GM21619 (cell line): ENCODE measurements at regions not wholly inside any gene's neighbourhood (a gene's known extent, or its start where the extent isn't known, plus 50 kb on each side); places are given as distances from the start of the nearest gene placed in this dataset.

Experiments
- ATAC-seq: cut with Tn5 transposase; IDR thresholded peaks from one replicate; pipeline ENCODE4 v1.9.1; 2021; ENCODE audit not compliant: unreplicated experiment

DNA sequence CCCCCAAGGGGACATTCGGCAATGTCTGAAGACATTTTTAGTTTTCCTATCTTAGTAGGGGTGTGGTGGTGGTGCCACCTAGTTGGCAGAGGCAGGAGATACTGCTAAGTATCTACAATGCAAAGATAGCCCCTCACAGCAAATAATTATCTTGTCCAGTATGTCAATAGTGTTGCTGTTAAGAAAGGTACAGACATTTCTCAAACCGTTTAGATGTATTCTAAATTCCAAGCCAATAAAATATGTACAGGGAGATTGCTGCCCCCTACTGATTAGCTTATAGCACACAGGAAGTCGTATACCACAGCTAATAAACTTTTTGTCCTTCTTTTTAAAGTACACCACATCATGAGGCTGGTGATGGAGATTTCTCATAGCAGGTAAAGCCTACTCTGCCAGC, 260.5 kb downstream of the TMA16 start:
- peak; percentile 81 for ATAC-seq

DNA sequence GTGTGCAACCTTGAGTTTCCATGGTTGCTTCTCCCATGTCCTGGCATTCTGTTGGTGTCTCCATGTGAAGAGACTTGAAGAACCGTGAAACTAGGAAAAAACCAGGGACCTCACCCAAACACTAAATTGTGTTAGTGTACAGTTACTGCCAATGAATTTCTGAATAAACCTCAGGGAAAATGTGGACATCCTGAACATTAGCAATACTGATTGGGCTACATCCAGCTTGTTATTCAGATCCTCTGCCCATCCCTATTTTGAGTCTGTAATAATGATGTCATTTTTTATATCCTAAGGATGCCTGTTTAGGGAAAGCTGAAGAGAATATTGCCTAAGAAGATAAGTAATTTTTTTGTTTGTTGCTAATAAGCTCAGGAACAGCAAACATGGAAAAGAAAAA, 262.7 kb downstream of the TMA16 start:
- ATAC-seq = no peak

DNA sequence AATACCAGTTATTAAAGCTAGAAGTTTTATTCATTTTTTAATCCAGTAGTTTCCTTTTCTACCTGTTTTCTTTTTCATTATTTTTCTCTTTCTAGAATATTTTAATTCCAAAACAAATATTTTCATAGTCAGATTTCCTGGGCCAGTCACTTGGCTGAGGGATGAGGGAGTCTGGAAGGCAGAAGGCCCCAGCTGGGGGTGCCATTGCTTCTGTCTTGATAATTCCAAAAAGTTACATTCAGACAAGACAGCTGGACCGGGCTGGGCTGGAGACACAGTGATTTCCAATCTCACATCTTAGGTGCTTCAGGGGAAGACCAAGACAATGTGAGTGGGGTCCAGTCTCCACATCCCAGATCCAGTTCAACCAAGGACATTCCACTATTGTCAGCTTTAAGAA, 263.5 kb downstream of the TMA16 start:
- ATAC-seq = no peak

DNA sequence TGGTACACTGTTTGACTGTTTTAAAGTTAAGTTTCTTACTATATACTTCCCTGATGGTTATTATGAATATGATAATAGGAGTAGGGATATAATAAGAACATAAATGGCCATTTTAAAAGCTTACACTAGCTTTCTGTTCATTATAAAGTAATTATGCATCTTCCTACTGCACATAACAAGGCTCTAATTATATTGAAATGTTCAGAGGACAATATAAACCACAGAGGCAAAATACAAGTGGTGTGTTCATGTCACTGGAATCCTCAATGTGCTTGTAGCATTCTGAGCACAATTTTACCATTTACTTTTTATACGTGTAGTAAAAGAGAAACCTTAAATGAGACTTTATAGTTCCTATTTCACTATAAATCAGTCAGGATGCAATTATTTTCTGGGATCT, 268.3 kb downstream of the TMA16 start:
- ATAC-seq = no peak

DNA sequence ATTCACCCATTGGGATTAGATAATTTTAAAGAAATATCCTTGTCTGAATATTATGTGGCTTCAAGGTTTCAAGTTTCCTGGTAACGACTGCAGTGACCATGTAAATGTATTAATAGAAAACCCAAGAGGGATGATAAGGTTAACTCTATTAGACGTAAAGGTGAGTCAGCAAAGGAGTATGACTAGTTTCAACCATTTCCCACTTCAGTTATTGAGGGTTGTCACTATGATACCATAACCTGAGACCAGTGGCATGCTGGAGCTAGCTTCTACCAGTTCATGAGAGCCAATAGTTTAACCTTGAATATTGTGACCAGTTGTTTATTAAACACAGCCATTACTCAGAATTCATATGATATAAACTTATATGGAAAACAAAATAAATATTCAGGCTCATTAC, 270.1 kb downstream of the TMA16 start:
- ATAC-seq = no peak

DNA sequence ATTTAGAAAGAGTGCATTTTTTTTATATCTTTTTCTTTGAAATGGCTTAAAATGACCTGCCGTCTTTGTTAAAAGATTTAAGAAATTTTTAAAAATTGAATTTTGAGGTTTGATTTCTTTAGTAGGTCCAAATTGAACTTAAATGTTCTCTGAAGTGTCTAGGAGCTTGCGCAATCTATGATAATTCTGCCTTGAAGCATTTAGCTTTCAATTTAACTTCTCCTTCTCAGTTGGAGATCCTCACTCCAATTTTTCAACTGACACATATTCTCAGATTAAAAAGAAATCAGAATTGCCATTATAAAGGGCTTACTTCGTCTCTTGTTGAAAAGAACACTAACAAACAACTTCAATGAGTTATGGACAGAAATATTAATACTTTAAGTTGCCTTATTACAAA, 273.5 kb downstream of the TMA16 start:
- no peak for ATAC-seq

DNA sequence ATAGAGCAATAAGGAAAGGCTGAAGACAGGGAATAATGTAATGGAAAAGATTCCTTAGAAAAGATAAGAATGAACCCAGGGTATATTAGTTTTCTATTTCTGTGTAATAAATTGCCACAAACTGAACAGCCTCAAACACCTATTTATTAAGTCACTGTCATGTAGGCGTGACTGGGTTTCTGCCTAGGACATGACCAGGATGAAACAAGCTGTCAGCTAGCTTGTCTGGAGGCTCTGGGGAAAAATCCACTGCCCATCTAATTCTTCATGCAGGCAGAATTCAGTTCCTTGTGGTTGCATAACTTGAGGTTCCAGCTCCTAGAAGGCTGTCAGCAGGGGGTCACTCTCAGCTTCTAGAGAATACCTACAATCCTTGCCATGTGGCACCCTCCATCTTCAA, 277.7 kb downstream of the TMA16 start:
- ATAC-seq = no peak

DNA sequence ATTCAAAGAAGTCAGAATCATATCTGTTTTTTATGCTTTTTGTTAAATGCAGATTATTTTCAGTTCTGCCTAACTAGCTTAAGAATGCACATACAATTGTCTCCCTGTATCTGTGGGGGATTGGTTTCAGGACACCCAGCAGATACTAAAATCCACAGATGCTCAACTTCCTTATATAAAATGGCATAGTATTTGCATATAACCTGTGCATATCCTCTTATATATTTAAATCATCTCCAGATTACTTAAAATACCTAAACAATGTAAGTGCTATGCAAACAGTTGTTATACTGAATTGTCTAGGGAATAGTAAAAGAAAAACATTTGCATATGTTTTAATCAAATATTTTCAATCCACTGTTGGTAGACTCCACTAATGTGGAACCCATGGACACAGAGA, 279.4 kb downstream of the TMA16 start:
- no peak for ATAC-seq

DNA sequence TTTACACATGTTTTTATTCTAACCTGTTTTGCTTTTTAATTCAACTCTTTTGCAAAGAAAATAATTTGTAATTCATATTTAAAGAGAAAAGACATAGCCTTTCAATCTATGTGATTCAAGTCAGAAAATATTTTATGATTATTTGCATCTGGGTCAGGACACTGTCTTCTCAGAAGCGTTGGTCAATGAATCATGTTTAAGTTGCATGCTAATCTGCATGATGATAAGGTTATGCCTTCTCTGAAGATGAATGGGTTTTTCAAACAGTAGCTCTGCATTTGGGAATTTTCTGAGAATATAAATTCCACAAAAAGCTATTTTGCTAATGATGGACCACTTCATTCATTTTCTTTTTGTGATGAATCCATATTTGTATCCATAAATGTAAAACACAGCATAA, 282.5 kb downstream of the TMA16 start:
- no peak for ATAC-seq

DNA sequence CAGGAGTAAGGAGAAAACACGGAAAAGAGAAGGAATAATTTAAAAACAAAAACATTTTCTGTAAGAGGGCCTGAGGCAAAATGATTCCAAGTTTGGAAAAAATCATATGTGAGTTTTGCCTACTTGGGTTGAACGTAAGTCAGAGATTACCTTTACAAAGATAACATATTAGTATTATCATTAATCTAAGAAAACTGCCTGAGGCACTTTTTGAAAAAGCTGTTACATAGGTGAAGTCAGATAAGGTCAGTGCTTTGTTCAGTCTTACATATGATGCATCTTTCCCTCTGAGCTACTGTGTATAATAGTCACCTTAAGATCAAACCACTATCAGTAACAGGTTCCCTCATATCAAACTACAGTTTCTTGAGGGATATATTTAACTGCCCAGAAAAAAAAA, 287.2 kb downstream of the TMA16 start:
- ATAC-seq = no peak

DNA sequence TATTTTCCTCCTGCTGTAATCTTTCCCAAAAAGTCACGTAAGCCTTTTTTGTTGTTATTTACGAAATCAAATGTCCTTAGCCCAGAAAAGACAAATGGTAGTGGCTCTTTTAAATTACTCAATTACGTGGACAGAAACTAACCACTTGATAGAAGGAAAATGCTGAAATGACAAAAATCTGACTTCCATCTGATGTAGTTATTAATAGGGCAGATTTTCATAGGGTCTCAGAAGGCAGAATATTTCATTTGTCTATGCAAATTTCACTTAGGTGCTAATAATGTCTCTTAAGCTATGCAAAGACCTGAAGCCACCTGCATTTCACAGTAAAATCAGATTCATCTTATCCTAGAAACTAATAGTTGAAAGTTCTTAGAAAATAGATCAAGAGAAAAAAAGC, 295.7 kb downstream of the TMA16 start:
- ATAC-seq = no peak

DNA sequence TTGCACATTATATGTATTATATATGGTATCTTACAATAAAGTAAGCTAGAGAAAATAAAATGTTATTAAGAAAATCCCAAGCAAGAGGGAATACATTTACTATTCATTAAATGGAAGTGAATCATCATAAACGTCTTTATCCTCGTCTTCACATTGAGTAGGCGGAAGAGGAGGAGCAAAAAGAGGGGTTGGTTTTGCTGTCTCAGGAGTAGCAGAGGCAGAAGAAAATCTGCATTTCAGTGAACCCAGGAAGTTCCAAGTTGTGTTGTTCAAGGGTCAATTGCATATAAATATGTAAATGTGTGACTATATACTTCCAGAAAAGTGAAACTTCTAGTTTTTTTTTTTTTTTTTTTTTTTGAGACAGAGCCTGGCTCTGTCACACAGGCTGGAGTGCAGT, 301.4 kb downstream of the TMA16 start:
- ATAC-seq = no peak

DNA sequence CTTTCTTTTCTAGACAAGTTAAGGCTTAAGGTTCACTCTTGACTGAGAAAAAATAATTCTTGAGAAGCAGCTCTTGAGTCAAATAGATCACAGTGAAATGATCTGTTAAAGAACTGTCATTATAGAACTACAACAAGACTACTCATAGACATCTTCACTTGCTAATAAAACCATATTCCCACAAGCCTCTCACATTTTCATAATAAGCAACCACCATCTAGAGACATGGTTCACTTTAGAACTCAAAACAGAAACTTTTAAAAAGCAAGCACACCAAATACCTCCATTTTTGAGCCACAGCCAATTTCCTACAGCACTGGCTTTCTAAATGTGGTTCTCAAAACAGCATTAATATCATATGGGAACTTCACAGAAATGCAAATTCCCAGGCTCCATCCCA, 309.5 kb downstream of the TMA16 start:
- ATAC-seq = no peak

DNA sequence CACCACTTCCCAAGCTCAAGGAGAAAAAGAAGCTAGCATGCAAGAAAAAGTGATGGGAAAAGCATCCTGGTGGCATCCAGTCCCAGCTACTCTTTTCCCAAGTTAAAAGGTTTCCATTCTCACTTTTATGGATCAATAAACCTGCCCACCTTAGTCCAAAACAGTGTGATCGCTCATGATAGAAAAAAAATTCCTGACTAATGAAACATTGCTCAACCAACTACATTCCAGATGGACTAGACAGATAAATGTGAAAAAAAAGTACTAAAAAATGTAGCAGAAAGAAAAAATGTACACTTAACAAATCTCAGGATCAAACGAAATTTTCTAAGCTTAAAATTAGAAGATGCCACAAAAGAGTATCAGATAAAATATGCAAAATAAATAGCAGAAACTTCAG, 312.2 kb downstream of the TMA16 start:
- ATAC-seq = no peak

DNA sequence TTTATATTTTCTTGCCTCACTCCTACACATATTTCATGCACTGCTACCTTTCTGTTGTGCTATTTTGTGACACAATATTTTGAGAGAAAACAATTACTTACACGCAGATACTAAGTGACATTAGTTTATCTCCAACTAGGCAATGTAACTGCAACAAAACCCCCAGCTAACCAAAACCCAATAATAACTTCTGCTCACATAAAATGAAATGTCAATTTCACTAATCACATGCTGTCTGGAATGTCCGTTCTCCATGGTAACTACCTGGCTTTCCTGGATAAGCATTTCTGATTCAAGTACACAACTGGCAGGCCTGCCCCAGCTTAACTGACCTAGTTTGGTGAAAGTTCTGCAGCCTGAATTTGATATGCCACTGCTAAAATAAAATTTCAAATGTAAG, 313.5 kb downstream of the TMA16 start:
- no peak for ATAC-seq

DNA sequence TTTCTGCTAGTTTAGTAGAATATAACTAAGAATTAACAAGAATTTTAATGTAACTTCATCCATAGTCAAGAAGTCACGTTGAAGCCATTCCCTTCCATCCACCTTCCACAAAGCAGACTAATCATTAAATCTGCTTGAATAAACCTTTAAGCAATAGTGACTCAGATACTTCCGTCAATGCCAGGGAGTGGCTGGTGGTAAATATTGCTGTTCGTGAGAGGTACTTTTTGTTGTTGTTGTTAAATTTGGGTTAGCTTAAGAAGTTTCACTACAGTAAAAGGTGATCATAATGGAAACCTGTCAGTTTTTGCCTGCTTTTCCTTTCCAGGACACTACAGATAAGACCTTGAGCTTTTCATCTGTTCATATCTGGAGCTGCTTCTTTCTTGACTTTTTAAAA, 316.3 kb downstream of the TMA16 start:
- ATAC-seq = peak; percentile 78

DNA sequence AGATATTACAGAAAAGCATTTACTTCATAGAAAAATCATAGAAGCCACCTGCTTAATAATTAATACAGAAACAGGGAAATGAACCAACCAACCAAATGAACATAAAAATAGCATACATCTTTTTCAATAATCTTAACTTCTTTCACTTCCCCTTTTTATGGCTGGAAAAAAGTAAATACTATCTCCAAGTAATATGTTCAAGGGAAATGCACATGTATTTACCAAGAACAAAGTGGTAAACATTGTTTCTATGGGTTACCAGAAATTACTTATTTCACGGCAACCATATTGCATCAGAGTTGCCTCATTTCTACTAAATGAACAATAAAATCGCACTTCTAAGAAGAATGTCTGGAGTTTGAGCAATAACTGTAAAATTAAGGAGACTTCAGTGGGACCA, 321.3 kb downstream of the TMA16 start:
- peak; percentile 69 for ATAC-seq

DNA sequence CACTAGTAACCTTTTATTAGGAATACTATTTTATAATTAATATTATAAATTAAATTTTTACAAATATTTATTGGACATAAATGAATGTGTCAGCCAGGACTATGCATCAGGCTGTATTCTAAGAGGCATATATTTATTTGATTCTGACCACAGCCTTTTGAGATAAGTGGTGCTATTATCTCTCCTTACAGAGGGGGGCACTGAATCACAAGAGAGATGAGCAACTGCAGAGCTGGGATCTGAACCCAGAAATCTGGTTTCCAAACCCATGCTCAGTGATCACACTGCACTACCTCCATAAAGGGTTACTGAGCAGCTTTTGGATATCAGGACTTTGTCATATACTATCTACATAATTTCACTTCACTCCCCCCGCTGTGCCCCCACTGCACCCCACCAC, 322.0 kb downstream of the TMA16 start:
- ATAC-seq = no peak

DNA sequence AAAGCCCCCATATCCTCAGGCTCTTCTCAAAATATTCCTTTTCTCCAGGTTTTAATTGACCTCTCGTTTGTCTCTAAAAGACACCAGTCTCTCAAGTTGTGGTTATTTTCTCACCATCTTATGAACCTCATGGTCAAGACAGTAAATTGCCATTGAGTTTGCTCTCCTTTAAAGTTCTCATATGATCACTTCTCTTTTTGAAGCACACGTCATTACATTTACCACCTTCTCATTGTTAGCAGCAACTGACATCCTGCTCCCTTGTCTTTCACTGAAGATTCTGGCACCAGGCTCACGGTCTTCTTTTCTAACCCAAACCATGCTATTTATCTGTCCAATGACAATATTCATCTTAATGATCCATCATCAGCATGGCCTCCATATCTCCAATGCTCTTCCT, 324.2 kb downstream of the TMA16 start:
- no peak for ATAC-seq

DNA sequence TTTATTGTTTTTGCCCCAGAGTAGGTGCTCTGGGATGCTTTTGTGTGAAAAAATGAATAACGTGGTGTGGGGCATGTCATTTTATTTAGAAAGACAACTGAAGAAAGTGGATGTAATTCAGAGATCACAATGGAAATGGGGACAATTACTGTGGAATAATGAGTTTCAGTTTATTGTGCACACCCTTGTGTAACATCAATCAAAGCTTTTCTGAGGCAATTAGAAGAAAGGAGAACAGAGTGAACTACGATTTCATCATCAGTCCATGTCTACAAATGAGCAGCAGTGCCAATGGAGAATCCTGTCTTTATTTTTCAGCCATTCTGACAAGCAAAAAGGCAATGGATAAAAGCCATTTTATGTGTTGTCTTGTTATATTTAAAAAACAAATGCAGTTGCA, 339.2 kb downstream of the TMA16 start:
- no peak for ATAC-seq

DNA sequence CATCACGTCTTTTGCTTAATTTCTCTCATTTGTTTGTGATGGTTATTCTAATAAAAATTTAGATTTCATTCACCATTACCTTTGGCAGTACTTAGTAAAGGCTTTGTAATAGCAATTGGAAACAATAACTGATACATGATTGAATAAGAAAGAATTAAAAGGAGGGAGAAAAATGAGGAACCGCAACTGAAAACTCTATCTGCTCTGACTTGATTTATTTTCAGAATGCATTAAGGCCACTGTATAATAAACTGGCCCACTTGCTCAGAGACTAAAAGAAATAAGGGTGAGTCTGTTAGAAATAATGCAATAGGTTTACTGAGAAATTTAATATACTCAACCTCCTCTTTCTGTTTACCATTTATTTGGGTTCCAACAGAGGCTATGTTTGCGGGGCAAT, 351.5 kb downstream of the TMA16 start:
- ATAC-seq = no peak

DNA sequence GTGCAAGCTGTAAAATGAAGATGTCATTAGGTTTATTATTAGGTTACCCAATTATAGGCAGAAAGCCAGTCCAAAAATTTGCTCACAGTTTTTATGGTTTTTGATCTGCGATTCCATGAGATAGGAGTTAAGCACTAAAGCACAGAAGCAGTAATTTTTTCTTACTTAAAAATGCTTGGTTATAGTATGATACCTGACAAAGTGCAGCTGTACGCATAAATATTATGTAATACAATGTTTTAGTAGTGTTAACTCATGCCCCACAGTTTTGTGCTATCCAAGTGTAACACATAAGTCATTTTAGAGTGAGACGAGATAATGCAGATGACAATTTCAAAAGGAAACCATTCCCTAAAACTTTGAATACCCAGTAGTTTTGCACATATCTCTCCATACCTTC, 357.8 kb downstream of the TMA16 start:
- ATAC-seq = no peak

DNA sequence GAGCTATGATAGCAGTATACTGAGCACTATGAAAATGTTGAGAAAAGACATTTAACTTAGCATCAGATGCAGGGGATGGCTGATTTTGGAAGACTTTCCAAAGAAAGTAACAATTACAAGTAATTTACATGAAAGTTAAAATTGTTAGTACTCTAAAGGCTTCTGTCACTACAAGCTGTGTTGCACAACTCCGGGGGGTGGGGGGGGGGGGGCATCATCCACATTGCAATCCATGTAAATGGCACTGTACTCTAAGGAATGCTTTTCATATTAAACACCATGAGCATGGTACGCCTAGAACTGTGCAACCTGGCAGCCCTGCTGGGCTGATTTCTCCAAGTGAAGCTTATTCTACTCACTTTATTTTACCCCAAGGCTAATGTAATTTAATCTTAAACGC, 363.4 kb downstream of the TMA16 start:
- ATAC-seq = no peak

DNA sequence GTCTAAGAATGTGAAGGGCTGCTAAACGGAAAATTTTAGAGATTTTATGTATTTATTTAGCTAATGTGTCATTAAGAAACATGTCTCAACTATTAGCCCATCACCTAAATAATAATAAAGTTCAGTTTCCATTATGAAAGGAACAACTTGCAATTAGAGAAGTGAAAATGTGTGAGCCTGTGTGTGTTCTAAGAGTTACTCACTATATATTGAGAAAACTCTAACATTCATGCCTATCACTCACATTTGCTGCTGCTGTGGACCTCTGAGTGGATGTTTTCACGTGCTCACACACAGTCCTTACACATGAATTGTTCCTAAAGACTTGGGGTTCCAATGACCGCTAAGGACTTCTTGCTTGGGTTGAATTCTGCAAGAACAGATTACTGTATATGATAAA, 364.0 kb downstream of the TMA16 start:
- ATAC-seq = no peak
